Psoas muscle (tissue), 7 donors: ENCODE measurements at regions not wholly inside any gene's neighbourhood (a gene's known extent, or its start where the extent isn't known, plus 50 kb on each side); places are given as distances from the start of the nearest gene placed in this dataset.

Source experiments
- ATAC-seq, 4 donors: fragments of 200-7000 bp; cut with Tn5 transposase; one replicate each; pipeline ENCODE4 v1.9.1; 2020; ENCODE audit warnings: moderate library complexity in 3 of 4, mild to moderate bottlenecking in 2 of 4
- DNase-seq, 2 donors: peaks; one replicate each; pipeline ENCODE4 v3.0.0-alpha.2; 2020
- H3K27ac ChIP-seq: fragments of 200-600 bp; one replicate; pipeline ENCODE4 v1.8.0; 2022
- H3K27me3 ChIP-seq, 3 donors: fragments of 200-600 bp in 1 of 3; one replicate each; pipeline versions ENCODE4 v1.6.1 to v1.8.0; 2013 to 2022; ENCODE audit warnings: low read length in 2 of 3, mild to moderate bottlenecking in 2 of 3, moderate library complexity in 1 of 3; ENCODE audit not compliant: insufficient read depth in 3 of 3
- H3K36me3 ChIP-seq, 2 donors: fragments of 200-600 bp in 1 of 2; one replicate each; pipeline versions ENCODE4 v1.6.1 to v1.8.0; 2013 to 2022; ENCODE audit warnings: low read depth in 1 of 2, mild to moderate bottlenecking in 1 of 2, moderate library complexity in 1 of 2; ENCODE audit not compliant: insufficient read depth in 1 of 2
- H3K4me1 ChIP-seq: fragments of 200-600 bp; one replicate; pipeline ENCODE4 v1.8.0; 2022
- H3K4me3 ChIP-seq: fragments of 200-600 bp; one replicate; pipeline ENCODE4 v1.8.0; 2022; ENCODE audit warnings: mild to moderate bottlenecking
- H3K9me3 ChIP-seq: fragments of 200-600 bp; one replicate; pipeline ENCODE4 v1.8.0; 2022
- CTCF ChIP-seq: fragments of 200-600 bp; IDR thresholded peaks from one replicate; pipeline ENCODE4 v1.8.0; 2022; ENCODE audit warnings: antibody characterized with exemption
- WGBS, 3 donors: extraction: QIAGEN DNeasy Blood & Tissue Kit; methylation state at CpG; one replicate each; pipeline versions ENCODE4 v1.1.6 to v1.1.7; 2013; 5-methylcytosine and 5-hydroxymethylcytosine counted together
- intact Hi-C, 2 donors: fragments of 100-400 bp; cut with DNase I; formaldehyde crosslinking; loops; one replicate each; pipeline versions ENCODE4 v1.11.0 to v1.14.2; 2022
- donor health status: healthy with polysubstance abuse.
- donor health status: DM: no; HTN: no; CAD: no; lungs with moderate emphysema.
- donor health status: Bipolar disorder and iron deficiency.
- donor health status: healthy.
- donor health status: DM: yes; HTN: yes; CAD: no.
- donor health status: DM: no; HTN: no; CAD: no.
- donor health status: DM: yes; HTN: yes; CAD: no.

- TF ChIP-seq CTCF = no peak
- intact Hi-C loops = no loop called here
- Histone ChIP-seq H3K9me3 (no peaks in the 10 kb centered on the region), H3K4me3 (no peak overlapping the region), H3K36me3 (no peaks in the 10 kb centered on the region), H3K27me3 (no peaks in the 10 kb centered on the region), H3K27ac (no peak overlapping the region), H3K4me1 (peaks cover 4% of the 10 kb centered on the region)
- ATAC-seq (no peak), DNase-seq (no peak)
Measured at GRCh38 chr12:75820071-75820470, 211.5 kb downstream of the PHLDA1 start.

- H3K9me3 ChIP-seq = no peaks in the 10 kb centered on the region
- ATAC-seq = no peak
- intact Hi-C loops = loop anchor here in 1 of 2 donors (5.0 kb wide), 1 partner anchor 208 kb away; no protein-coding TSS in a partner anchor
- no peak overlapping the region for H3K4me3 ChIP-seq
- H3K4me1 ChIP-seq = peaks cover 4% of the 10 kb centered on the region
- H3K36me3 ChIP-seq = no peaks in the 10 kb centered on the region
- no peak for TF ChIP-seq CTCF
- 90 to 94% (median 93%) methylated on average over 5 of the region's 5 CpGs for WGBS, 3 donors
- no peak overlapping the region for H3K27ac ChIP-seq
- DNase-seq = no peak
- no peaks in the 10 kb centered on the region for H3K27me3 ChIP-seq
Measured at GRCh38 chr12:75819512-75819911, 212.1 kb downstream of the PHLDA1 start.

DNA sequence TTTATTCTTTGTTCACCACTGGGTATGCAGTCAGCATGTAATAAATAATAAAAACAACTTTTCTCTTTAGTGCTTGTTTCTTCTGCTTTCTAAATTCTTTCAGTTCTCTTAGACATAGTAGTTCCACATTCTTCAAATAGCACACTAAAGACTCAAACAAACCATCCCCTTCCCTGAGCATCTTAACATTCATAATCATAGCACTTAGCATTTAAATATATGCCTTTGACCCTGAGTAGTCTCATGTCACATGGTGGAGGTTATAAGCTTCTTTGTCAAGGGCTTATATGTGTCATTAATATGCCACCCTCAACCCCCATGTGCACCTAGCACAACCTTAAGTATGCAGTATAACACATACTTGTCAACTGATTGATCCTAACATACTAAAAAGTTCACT, 212.7 kb downstream of the PHLDA1 start:
- intact Hi-C loops = loop anchor here in 1 of 2 donors (5.0 kb wide), 1 partner anchor 208 kb away; no protein-coding TSS in a partner anchor
- DNase-seq (no peak), ATAC-seq (no peak)
- H3K4me3 ChIP-seq = no peak overlapping the region
- no peaks in the 10 kb centered on the region for H3K36me3 ChIP-seq
- H3K27ac ChIP-seq = no peak overlapping the region
- peaks cover 4% of the 10 kb centered on the region for H3K4me1 ChIP-seq
- TF ChIP-seq CTCF = no peak
- no peaks in the 10 kb centered on the region for H3K9me3 ChIP-seq
- H3K27me3 ChIP-seq = no peaks in the 10 kb centered on the region

- Histone ChIP-seq H3K9me3 (no peaks in the 10 kb centered on the region), H3K36me3 (no peaks in the 10 kb centered on the region), H3K4me1 (peaks cover 4% of the 10 kb centered on the region), H3K27me3 (peaks cover 0 to 3% (median 0%) of the 10 kb centered on the region in 3 donors), H3K27ac (no peak overlapping the region), H3K4me3 (no peak overlapping the region)
- no peak for TF ChIP-seq CTCF
- WGBS, 3 donors = 3 to 16% (median 7%) methylated on average over 1 of the region's 1 CpG
- intact Hi-C loops = loop anchor here in 1 of 2 donors (5.0 kb wide), 1 partner anchor 210 kb away; no protein-coding TSS in a partner anchor
- DNase-seq (no peak), ATAC-seq (no peak)
Measured at GRCh38 chr12:75816897-75817296, 214.7 kb downstream of the PHLDA1 start.

DNA sequence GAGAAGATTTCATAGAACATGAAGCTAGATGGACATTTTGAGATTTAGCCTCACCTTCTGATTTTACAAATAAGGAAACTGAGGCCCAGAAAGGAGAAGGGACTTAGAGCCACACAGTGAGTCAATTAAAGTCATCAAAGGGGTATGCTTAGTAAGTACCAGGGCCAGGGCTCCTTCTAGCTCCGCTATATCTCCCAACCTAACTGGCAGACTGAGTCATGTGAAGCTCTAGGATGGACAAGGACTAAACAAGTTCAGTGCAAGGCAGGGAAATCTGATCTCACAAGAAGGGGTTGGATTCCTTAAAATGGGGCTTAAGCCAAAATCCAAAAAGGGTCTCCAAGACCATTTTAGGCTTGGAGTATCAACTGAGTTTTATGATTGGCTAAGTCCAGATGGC, 215.8 kb downstream of the PHLDA1 start:
- 92 to 100% (median 97%) methylated on average over 1 of the region's 1 CpG for WGBS, 3 donors
- Histone ChIP-seq H3K36me3 (no peaks in the 10 kb centered on the region), H3K27me3 (peaks cover 0 to 3% (median 0%) of the 10 kb centered on the region in 3 donors), H3K27ac (no peak overlapping the region), H3K4me1 (no peaks in the 10 kb centered on the region), H3K4me3 (no peak overlapping the region), H3K9me3 (no peaks in the 10 kb centered on the region)
- intact Hi-C loops = loop anchor here in 1 of 2 donors (5.0 kb wide), 1 partner anchor 212 kb away; no protein-coding TSS in a partner anchor
- no peak for DNase-seq
- no peak for ATAC-seq
- TF ChIP-seq CTCF = no peak
